MM.1S (cell line): ENCODE measurements at regions not wholly inside any gene's neighbourhood (a gene's known extent, or its start where the extent isn't known, plus 50 kb on each side); places are given as distances from the start of the nearest gene placed in this dataset.
A peak's percentile ranks its signal among the peaks of the same experiment; 100 is the strongest.

Experiments
- EZH2 ChIP-seq: fragments of 300-600 bp; sonication (generic); optimal IDR thresholded peaks from 2 replicates; pipeline ENCODE3; 2017; ENCODE audit warnings: low read depth, mild to moderate bottlenecking, antibody characterized with exemption, low read length, mixed read lengths
- EZH2phosphoT487 ChIP-seq: fragments of 300-600 bp; sonication (generic); IDR thresholded peaks from 2 replicates; pipeline ENCODE4 v1.6.1; 2018; ENCODE audit warnings: antibody characterized with exemption, low read length
- TF ChIP-seq, protein P1 (sequence below): fragments of 300-600 bp; sonication (generic); IDR thresholded peaks from 2 replicates; pipeline ENCODE4 v1.5.1; 2016; ENCODE audit warnings: antibody characterized with exemption, low read length, mixed read lengths

DNA sequence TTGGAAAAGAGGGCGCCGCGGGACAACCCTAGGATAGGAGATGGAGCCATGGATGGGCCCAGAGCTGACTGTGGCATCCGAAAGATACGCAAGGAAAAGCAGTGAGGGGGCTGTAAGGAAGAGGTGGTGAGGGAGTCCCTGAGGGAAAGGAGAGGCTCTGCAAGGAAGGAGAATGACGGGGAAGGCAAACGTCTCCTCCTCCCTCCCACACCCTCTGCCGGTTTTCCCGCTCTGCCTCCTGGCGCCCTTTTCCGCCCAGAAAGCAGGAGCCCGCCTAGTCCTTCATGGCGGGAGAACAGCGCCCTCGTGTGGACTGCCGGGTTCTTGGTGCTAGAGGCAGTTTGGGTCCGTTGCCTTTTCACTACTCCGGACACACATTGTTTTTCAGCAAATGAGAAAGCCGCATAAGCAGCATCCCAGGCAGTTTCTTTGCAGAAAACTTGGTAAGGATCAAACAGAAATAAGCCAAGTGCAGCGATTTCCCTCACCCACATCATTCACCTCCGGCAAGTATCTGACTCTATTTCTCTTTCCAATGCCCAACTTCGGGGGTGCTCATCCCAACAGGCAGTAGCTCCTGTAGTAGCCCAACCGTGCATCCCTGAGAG, 200.4 kb downstream of the INO80D start:
- TF ChIP-seq, protein P1, sequence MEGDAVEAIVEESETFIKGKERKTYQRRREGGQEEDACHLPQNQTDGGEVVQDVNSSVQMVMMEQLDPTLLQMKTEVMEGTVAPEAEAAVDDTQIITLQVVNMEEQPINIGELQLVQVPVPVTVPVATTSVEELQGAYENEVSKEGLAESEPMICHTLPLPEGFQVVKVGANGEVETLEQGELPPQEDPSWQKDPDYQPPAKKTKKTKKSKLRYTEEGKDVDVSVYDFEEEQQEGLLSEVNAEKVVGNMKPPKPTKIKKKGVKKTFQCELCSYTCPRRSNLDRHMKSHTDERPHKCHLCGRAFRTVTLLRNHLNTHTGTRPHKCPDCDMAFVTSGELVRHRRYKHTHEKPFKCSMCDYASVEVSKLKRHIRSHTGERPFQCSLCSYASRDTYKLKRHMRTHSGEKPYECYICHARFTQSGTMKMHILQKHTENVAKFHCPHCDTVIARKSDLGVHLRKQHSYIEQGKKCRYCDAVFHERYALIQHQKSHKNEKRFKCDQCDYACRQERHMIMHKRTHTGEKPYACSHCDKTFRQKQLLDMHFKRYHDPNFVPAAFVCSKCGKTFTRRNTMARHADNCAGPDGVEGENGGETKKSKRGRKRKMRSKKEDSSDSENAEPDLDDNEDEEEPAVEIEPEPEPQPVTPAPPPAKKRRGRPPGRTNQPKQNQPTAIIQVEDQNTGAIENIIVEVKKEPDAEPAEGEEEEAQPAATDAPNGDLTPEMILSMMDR, result peak; percentile 85
- TF ChIP-seq EZH2phosphoT487 (no peak), EZH2 (no peak)
